Common myeloid progenitor, CD34-positive (primary cell): ENCODE measurements at regions not wholly inside any gene's neighbourhood (a gene's known extent, or its start where the extent isn't known, plus 50 kb on each side); places are given as distances from the start of the nearest gene placed in this dataset.
"Not testable (repeated sequence)": the region's sequence is repeated elsewhere in the genome, so short reads cannot be mapped to it uniquely, and the experiment has no call there.

Experiments used
- CTCF ChIA-PET: fragments of 350-600 bp; sonication (Branson Sonifier 250); formaldehyde crosslinking; loops from one replicate; lab custom pipeline; 2021; ENCODE audit warnings: antibody characterized with exemption; lab: Charles Lee
- POLR2A ChIA-PET: fragments of 350-600 bp; sonication (Branson Sonifier 250); formaldehyde crosslinking; loops from one replicate; lab custom pipeline; 2021; ENCODE audit warnings: antibody characterized with exemption; lab: Charles Lee
- DNase-seq, 3 donors: peaks; one replicate each; pipeline versions ENCODE4 v3.0.0 to v3.0.0-alpha.2; 2013
- H3K27ac ChIP-seq, 2 experiments: 1 replicate in 1 of 2; 2 replicates in 1 of 2; pipeline ENCODE4 v1.7.0; 2013; ENCODE audit warnings: inconsistent platforms in 2 of 2, low read length in 2 of 2, mild to moderate bottlenecking in 2 of 2, low read depth in 1 of 2, moderate library complexity in 1 of 2; ENCODE audit not compliant: severe bottlenecking in 2 of 2, insufficient read depth in 1 of 2, poor library complexity in 1 of 2
- H3K27me3 ChIP-seq, 5 experiments: replicated peaks in 2 of 5; 1 replicate in 3 of 5; 2 replicates in 2 of 5; pipeline versions ENCODE4 v1.6.1 to v1.7.0; 2013; ENCODE audit warnings: low read length in 4 of 5, mild to moderate bottlenecking in 2 of 5, moderate library complexity in 2 of 5, inconsistent platforms in 1 of 5; ENCODE audit not compliant: insufficient read depth in 5 of 5, control insufficient read depth in 4 of 5
- H3K36me3 ChIP-seq, 4 experiments: 1 replicate in 2 of 4; 2 replicates in 2 of 4; pipeline versions ENCODE4 v1.6.1 to v1.7.0; 2013; ENCODE audit warnings: low read length in 3 of 4, control low read depth in 1 of 4, mild to moderate bottlenecking in 1 of 4; ENCODE audit not compliant: control insufficient read depth in 4 of 4, insufficient read depth in 4 of 4
- H3K4me1 ChIP-seq, 4 experiments: 1 replicate in 3 of 4; 2 replicates in 1 of 4; pipeline versions ENCODE4 v1.6.1 to v1.7.1; 2013; ENCODE audit warnings: low read length in 3 of 4, mild to moderate bottlenecking in 3 of 4, control low read depth in 1 of 4, inconsistent platforms in 1 of 4, moderate library complexity in 1 of 4; ENCODE audit not compliant: control insufficient read depth in 4 of 4, insufficient read depth in 4 of 4; ENCODE audit errors: control extremely low read depth in 1 of 4
- H3K4me3 ChIP-seq, 7 experiments: 1 replicate in 4 of 7; 2 replicates in 3 of 7; pipeline versions ENCODE4 v1.5.1 to v1.7.0; 2013; ENCODE audit warnings: mild to moderate bottlenecking in 7 of 7, low read length in 6 of 7, moderate library complexity in 6 of 7, inconsistent platforms in 2 of 7, low read depth in 2 of 7, control low read depth in 1 of 7; ENCODE audit not compliant: insufficient read depth in 4 of 7, control insufficient read depth in 1 of 7; ENCODE audit errors: extremely low read depth in 1 of 7
- H3K9me3 ChIP-seq, 5 experiments: 1 replicate in 4 of 5; 2 replicates in 1 of 5; pipeline versions ENCODE4 v1.6.1 to v1.7.1; 2013; ENCODE audit warnings: low read length in 4 of 5, mild to moderate bottlenecking in 2 of 5, inconsistent platforms in 1 of 5, low read depth in 1 of 5, moderate library complexity in 1 of 5; ENCODE audit not compliant: control insufficient read depth in 4 of 5, insufficient read depth in 2 of 5; ENCODE audit errors: control extremely low read depth in 1 of 5
- WGBS: methylation state at CpG from one replicate; pipeline ENCODE4 v1.1.5; 2013; ENCODE audit not compliant: insufficient coverage; 5-methylcytosine and 5-hydroxymethylcytosine counted together

DNA sequence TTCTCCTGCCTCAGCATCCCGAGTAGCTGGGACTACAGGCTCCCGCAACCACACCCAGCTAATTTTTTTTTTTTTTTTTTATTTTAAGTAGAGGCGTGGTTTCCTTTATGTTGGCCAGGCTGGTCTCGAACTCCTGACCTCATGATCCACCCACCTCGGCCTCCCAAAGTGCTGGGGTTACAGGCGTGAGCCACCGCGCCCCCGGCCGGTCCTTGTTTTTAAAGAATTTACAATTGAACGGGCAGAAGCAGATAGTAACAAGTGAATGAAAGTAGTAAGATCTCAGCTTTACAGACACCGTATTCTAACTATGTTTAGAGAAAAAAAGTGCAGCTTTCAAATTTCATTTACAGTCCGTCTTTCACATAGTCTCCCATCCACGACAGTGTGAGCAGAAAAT, 112.5 kb upstream of the VWC2 start:
- H3K36me3 ChIP-seq: no peaks in the 10 kb centered on the region
- DNase-seq: no peak
- H3K27me3 ChIP-seq: no peaks in the 10 kb centered on the region
- no peaks in the 10 kb centered on the region for H3K4me1 ChIP-seq
- WGBS: 85% methylated on average over 8 of the region's 14 CpGs
- no peak overlapping the region for H3K27ac ChIP-seq
- POLR2A ChIA-PET: no interaction called here
- CTCF ChIA-PET: no interaction called here
- no peaks in the 10 kb centered on the region for H3K9me3 ChIP-seq
- no peak overlapping the region for H3K4me3 ChIP-seq

GRCh38 chr7:49665963-49666362, 107.5 kb upstream of the VWC2 start:
- H3K27me3 ChIP-seq, H3K9me3 ChIP-seq, H3K4me3 ChIP-seq, CTCF ChIA-PET, H3K27ac ChIP-seq, DNase-seq, H3K36me3 ChIP-seq, POLR2A ChIA-PET, H3K4me1 ChIP-seq: not testable (repeated sequence)
- WGBS: 92% methylated on average over 6 of the region's 10 CpGs

- Histone ChIP-seq H3K4me1 (no peaks in the 10 kb centered on the region), H3K36me3 (no peaks in the 10 kb centered on the region), H3K27ac (no peak overlapping the region), H3K4me3 (no peak overlapping the region), H3K9me3 (no peaks in the 10 kb centered on the region), H3K27me3 (no peaks in the 10 kb centered on the region)
- ChIA-PET POLR2A (no interaction called here), CTCF (no interaction called here)
- WGBS: no CpG with 5 or more reads among the region's 1 CpG
- no peak for DNase-seq
These were observed 106.7 kb upstream of the VWC2 start for GRCh38 chr7:49666764-49667163.

DNA sequence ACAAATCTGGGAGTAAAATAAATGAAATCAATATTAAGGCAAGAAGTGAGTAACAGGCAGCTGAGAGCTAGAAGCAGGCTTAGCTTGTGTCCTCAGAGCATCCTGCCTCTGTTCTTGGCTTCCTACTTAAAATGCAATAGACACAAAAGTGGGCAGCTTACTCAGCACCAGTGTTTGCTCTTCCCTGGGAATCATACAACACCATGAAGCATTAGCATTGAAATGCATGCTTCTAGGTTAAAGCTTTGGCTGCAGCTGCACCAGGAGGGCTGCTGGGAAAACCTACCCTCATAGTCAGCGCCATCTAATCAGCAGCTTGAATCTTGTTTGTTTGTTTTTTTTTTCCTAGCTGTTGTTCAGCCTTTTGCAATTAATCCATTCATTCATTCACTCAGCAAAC, 104.2 kb upstream of the VWC2 start:
- no peaks in the 10 kb centered on the region for H3K9me3 ChIP-seq
- no peaks in the 10 kb centered on the region for H3K27me3 ChIP-seq
- no peak overlapping the region for H3K27ac ChIP-seq
- no peak for DNase-seq
- no peaks in the 10 kb centered on the region for H3K4me1 ChIP-seq
- H3K36me3 ChIP-seq: no peaks in the 10 kb centered on the region
- POLR2A ChIA-PET: no interaction called here
- H3K4me3 ChIP-seq: no peak overlapping the region
- WGBS: 100% methylated on average over 1 of the region's 1 CpG
- CTCF ChIA-PET: no interaction called here

GRCh38 chr7:49669692-49670260, 103.7 kb upstream of the VWC2 start:
- ChIA-PET CTCF (no interaction called here), POLR2A (no interaction called here)
- no peaks in the 10 kb centered on the region for H3K9me3 ChIP-seq
- no peak for DNase-seq
- no peaks in the 10 kb centered on the region for H3K27me3 ChIP-seq
- H3K36me3 ChIP-seq: no peaks in the 10 kb centered on the region
- no peak overlapping the region for H3K27ac ChIP-seq
- 88% methylated on average over 16 of the region's 16 CpGs for WGBS
- no peak overlapping the region for H3K4me3 ChIP-seq
- H3K4me1 ChIP-seq: no peaks in the 10 kb centered on the region

DNA sequence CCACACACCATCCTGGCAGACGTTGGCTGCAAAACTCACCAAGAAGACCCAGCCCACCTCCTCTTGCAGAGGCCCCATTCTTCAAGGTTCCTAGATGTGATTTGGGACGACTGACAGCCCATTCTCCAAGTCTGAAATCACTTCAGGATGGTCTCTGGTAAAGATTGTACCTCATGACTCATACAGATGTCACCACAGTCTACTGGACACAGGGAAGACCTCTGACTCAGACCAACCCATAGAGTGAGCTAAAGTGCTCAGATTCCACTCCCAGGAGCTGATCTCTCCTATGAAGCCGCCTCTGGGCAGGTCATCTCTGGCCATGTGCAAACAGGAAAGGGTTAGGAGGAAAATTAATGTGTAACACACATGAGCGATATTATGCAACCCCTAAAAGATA, 102.4 kb upstream of the VWC2 start:
- no peaks in the 10 kb centered on the region for H3K9me3 ChIP-seq
- WGBS: 75% methylated on average over 1 of the region's 4 CpGs
- POLR2A ChIA-PET: interaction anchor here (0.6 kb wide), 1 partner anchor 63 kb away, joined by 3 read pairs; no protein-coding TSS in a partner anchor
- H3K4me3 ChIP-seq: no peak overlapping the region
- no peaks in the 10 kb centered on the region for H3K4me1 ChIP-seq
- DNase-seq: no peak
- no peak overlapping the region for H3K27ac ChIP-seq
- H3K36me3 ChIP-seq: no peaks in the 10 kb centered on the region
- no peaks in the 10 kb centered on the region for H3K27me3 ChIP-seq
- CTCF ChIA-PET: interaction anchor here (1.2 kb wide), 1 partner anchor 28 kb away, joined by 3 read pairs; no protein-coding TSS in a partner anchor

GRCh38 chr7:49692516-49692915, 80.9 kb upstream of the VWC2 start:
- 80% methylated on average over 1 of the region's 2 CpGs for WGBS
- ChIA-PET CTCF (no interaction called here), POLR2A (no interaction called here)
- peak; percentile 2 to 31 (median 23) for DNase-seq
- Histone ChIP-seq H3K4me1 (no peaks in the 10 kb centered on the region), H3K27me3 (no peaks in the 10 kb centered on the region), H3K9me3 (no peaks in the 10 kb centered on the region), H3K27ac (no peak overlapping the region), H3K36me3 (no peaks in the 10 kb centered on the region), H3K4me3 (peak overlapping the region in 1 of 7 experiments; percentile 58)
